K562 (cell line): ENCODE measurements at regions not wholly inside any gene's neighbourhood (a gene's known extent, or its start where the extent isn't known, plus 50 kb on each side); places are given as distances from the start of the nearest gene placed in this dataset.

Experiments used
- CHAMP1 ChIP-seq: fragments of 450-650 bp; IDR thresholded peaks from 2 replicates; pipeline ENCODE4 v1.6.1; 2016; ENCODE audit warnings: mild to moderate bottlenecking
- E2F3 ChIP-seq: fragments of 250-450 bp; sonication (Bioruptor Pico); IDR thresholded peaks from 2 replicates; pipeline ENCODE4 v1.4.0; 2020; ENCODE audit warnings: mild to moderate bottlenecking
- HSF4 ChIP-seq: fragments of 250-450 bp; sonication (Bioruptor Pico); IDR thresholded peaks from 2 replicates; pipeline ENCODE4 v2.1.2; 2022; ENCODE audit warnings: mild to moderate bottlenecking, moderate library complexity, borderline replicate concordance
- RNF2 ChIP-seq: sonication (generic); IDR thresholded peaks from 2 replicates; pipeline ENCODE4 v1.6.1; 2016
- SAFB ChIP-seq: fragments of 200-400 bp; formaldehyde crosslinking; IDR thresholded peaks from 2 replicates; pipeline ENCODE4 v1.6.1; 2017; ENCODE audit warnings: low read depth, low read length, borderline replicate concordance
- TFE3 ChIP-seq: fragments of 450-650 bp; formaldehyde crosslinking; IDR thresholded peaks from 2 replicates; pipeline ENCODE4 v1.4.0; 2020; ENCODE audit warnings: mild to moderate bottlenecking, mixed read lengths

GRCh38 chr6:40336296-40336695 is 250.9 kb downstream of the LRFN2 start (continued):
- TF ChIP-seq SAFB (no peak), TFE3 (CRISPR knock-in tag) (no peak), HSF4 (CRISPR knock-in tag) (no peak), E2F3 (CRISPR knock-in tag) (no peak), RNF2 (no peak), CHAMP1 (no peak)
- TF ChIP-seq, all 486 proteins: peak for 0
